PC-9 (cell line): ENCODE measurements at regions not wholly inside any gene's neighbourhood (a gene's known extent, or its start where the extent isn't known, plus 50 kb on each side); places are given as distances from the start of the nearest gene placed in this dataset.
"Not testable (repeated sequence)": the region's sequence is repeated elsewhere in the genome, so short reads cannot be mapped to it uniquely, and the experiment has no call there.

Experiments used
- BruUV-seq: library from RNA; stranded (reverse); fragments of 400-500 nt; replicated peaks from 2 replicates; lab custom pipeline; 2021; lab: Mats Ljungman, UMichigan
- CTCF ChIA-PET: fragments of 300-600 bp; sonication (Branson Sonifier 250); formaldehyde crosslinking; loops from one replicate; lab custom pipeline; 2022; ENCODE audit warnings: antibody characterized with exemption; lab: Charles Lee
- POLR2A ChIA-PET: fragments of 300-600 bp; sonication (Branson Sonifier 250); formaldehyde crosslinking; loops from one replicate; lab custom pipeline; 2022; ENCODE audit warnings: antibody characterized with exemption; ENCODE audit not compliant: unreplicated experiment; lab: Charles Lee
- DNase-seq, 2 experiments: peaks; one replicate each; pipeline versions ENCODE4 v3.0.0 to v3.0.0-alpha.2; 2015 to 2022; ENCODE audit warnings: mixed read lengths in 1 of 2
- H2AFZ ChIP-seq: fragments of 200-600 bp; sonication (generic); 2 replicates; pipeline ENCODE4 v1.8.1; 2017; ENCODE audit warnings: antibody characterized with exemption
- H3F3A ChIP-seq: fragments of 200-600 bp; sonication (generic); 2 replicates; pipeline ENCODE4 v1.8.1; 2017; ENCODE audit warnings: antibody characterized with exemption, mild to moderate bottlenecking, low read depth; ENCODE audit not compliant: insufficient read depth
- H3K27ac ChIP-seq: fragments of 200-600 bp; sonication (generic); 2 replicates; pipeline ENCODE4 v1.6.1; 2016; ENCODE audit warnings: mixed run types
- H3K27me3 ChIP-seq: fragments of 200-600 bp; sonication (generic); 2 replicates; pipeline ENCODE4 v1.6.1; 2016; ENCODE audit warnings: low read depth, mixed run types; ENCODE audit not compliant: insufficient read depth
- H3K36me3 ChIP-seq: fragments of 200-600 bp; sonication (generic); 2 replicates; pipeline ENCODE4 v1.6.1; 2016; ENCODE audit warnings: low read depth, mixed run types
- H3K4me1 ChIP-seq: fragments of 200-600 bp; sonication (generic); replicated peaks from 2 replicates; pipeline ENCODE4 v1.6.1; 2016; ENCODE audit warnings: mixed run types; ENCODE audit not compliant: insufficient read depth
- H3K4me2 ChIP-seq: fragments of 200-600 bp; sonication (generic); 2 replicates; pipeline ENCODE4 v1.6.1; 2017; ENCODE audit warnings: mixed run types
- H3K4me3 ChIP-seq: fragments of 200-600 bp; sonication (generic); 2 replicates; pipeline ENCODE4 v1.6.1; 2016; ENCODE audit warnings: mixed run types
- H3K79me2 ChIP-seq: fragments of 200-600 bp; sonication (generic); 2 replicates; pipeline ENCODE4 v1.6.1; 2017; ENCODE audit warnings: low read depth, mixed run types
- H3K9me2 ChIP-seq: fragments of 200-600 bp; sonication (generic); 2 replicates; pipeline ENCODE4 v1.8.1; 2017; ENCODE audit warnings: mild to moderate bottlenecking; ENCODE audit not compliant: insufficient read depth
- H3K9me3 ChIP-seq: fragments of 200-600 bp; sonication (generic); 2 replicates; pipeline ENCODE4 v1.8.1; 2016; ENCODE audit warnings: low read depth; ENCODE audit not compliant: insufficient read depth
- H4K20me1 ChIP-seq: fragments of 200-600 bp; sonication (generic); 2 replicates; pipeline ENCODE4 v1.8.1; 2017; ENCODE audit not compliant: insufficient read depth
- intact Hi-C: fragments of 100-400 bp; cut with micrococcal nuclease; formaldehyde crosslinking; loops from one replicate; pipeline ENCODE4 v1.10.0; 2022; ENCODE audit not compliant: unreplicated experiment

DNA sequence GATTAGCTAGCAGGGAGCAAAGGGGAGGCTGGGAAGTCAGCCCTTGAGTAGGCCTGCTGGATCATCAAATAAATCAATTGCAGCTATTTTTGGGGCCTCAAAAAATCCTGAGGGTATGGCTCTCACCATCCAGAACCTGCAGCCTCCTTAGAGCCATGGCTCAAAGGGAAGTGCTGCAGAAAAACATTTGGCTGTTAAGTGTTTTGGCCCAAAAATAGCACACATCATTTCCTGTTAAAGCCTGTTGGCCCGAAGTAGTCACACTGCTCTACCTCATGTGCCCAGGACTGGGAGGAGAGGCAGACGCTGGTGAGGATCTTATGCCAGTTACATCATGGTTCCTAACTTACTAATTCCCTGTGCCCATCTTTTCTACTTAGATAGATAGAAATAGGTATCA, 176.8 kb upstream of the PLGLB1 start:
- H3K27me3 ChIP-seq, POLR2A ChIA-PET, H3K4me3 ChIP-seq, H3K79me2 ChIP-seq, H3F3A ChIP-seq, intact Hi-C loops, H4K20me1 ChIP-seq, DNase-seq, CTCF ChIA-PET, H3K9me2 ChIP-seq, H2AFZ ChIP-seq, H3K36me3 ChIP-seq, H3K9me3 ChIP-seq, H3K4me2 ChIP-seq, H3K27ac ChIP-seq, BruUV-seq, H3K4me1 ChIP-seq: not testable (repeated sequence)

- CTCF ChIA-PET, H3K4me2 ChIP-seq, H3F3A ChIP-seq, H3K27me3 ChIP-seq, H3K4me1 ChIP-seq, intact Hi-C loops, H4K20me1 ChIP-seq, H3K36me3 ChIP-seq, H3K9me3 ChIP-seq, H3K79me2 ChIP-seq, BruUV-seq, H3K27ac ChIP-seq, H3K9me2 ChIP-seq, H3K4me3 ChIP-seq, H2AFZ ChIP-seq, DNase-seq, POLR2A ChIA-PET: not testable (repeated sequence)
Measured at GRCh38 chr2:87199228-87199627, 177.6 kb upstream of the PLGLB1 start.

GRCh38 chr2:87204569-87205147, 183.0 kb upstream of the PLGLB1 start:
- H4K20me1 ChIP-seq, H3K27ac ChIP-seq, H3K4me3 ChIP-seq, H2AFZ ChIP-seq, intact Hi-C loops, H3F3A ChIP-seq, H3K4me2 ChIP-seq, H3K27me3 ChIP-seq, CTCF ChIA-PET, H3K9me3 ChIP-seq, DNase-seq, H3K79me2 ChIP-seq, POLR2A ChIA-PET, H3K4me1 ChIP-seq, H3K9me2 ChIP-seq, H3K36me3 ChIP-seq, BruUV-seq: not testable (repeated sequence)

GRCh38 chr2:87212938-87213337, 191.3 kb upstream of the PLGLB1 start:
- H3K9me3 ChIP-seq, H3K9me2 ChIP-seq, H3K4me2 ChIP-seq, CTCF ChIA-PET, H4K20me1 ChIP-seq, H3K27me3 ChIP-seq, DNase-seq, H3K79me2 ChIP-seq, H3K4me3 ChIP-seq, POLR2A ChIA-PET, H3K36me3 ChIP-seq, H3F3A ChIP-seq, BruUV-seq, H3K4me1 ChIP-seq, H2AFZ ChIP-seq, intact Hi-C loops, H3K27ac ChIP-seq: not testable (repeated sequence)

- CTCF ChIA-PET, H3K79me2 ChIP-seq, POLR2A ChIA-PET, intact Hi-C loops, DNase-seq, H3K9me2 ChIP-seq, H2AFZ ChIP-seq, H3K4me3 ChIP-seq, H3F3A ChIP-seq, H3K27ac ChIP-seq, H3K36me3 ChIP-seq, H3K9me3 ChIP-seq, BruUV-seq, H3K27me3 ChIP-seq, H4K20me1 ChIP-seq, H3K4me1 ChIP-seq, H3K4me2 ChIP-seq: not testable (repeated sequence)
Measured at GRCh38 chr2:87217005-87217404, 195.4 kb upstream of the PLGLB1 start.
